HepG2 (cell line): ENCODE measurements at regions not wholly inside any gene's neighbourhood (a gene's known extent, or its start where the extent isn't known, plus 50 kb on each side); places are given as distances from the start of the nearest gene placed in this dataset.

Experiments
- ATAC-seq: fragments of 200-7000 bp; cut with Tn5 transposase; 3 replicates; pipeline ENCODE4 v1.9.1; 2020; ENCODE audit warnings: mild to moderate bottlenecking, moderate library complexity
- BruUV-seq: library from RNA; stranded (reverse); fragments of 400-500 nt; replicated peaks from 2 replicates; lab custom pipeline; 2021; lab: Mats Ljungman, UMichigan
- CTCF ChIA-PET: fragments of 300-600 bp; formaldehyde crosslinking; extraction: SDS; loops from one replicate; lab custom pipeline; 2021; ENCODE audit warnings: low total read pairs, inconsistent platforms, low intra/inter-chr PET ratio; lab: Yijun Ruan, JAX
- POLR2A ChIA-PET: fragments of 350-600 bp; sonication (Branson Sonifier 250); formaldehyde crosslinking; loops from one replicate; lab custom pipeline; 2020; ENCODE audit warnings: antibody characterized with exemption, inconsistent platforms; lab: Yijun Ruan, JAX
- DNase-seq: peaks from one replicate; pipeline ENCODE4 v3.0.0-alpha.2; 2015; ENCODE audit warnings: low spot score
- FAIRE-seq: peaks from 3 replicates; lab custom pipeline; 2011; peaks lifted over from hg19 to GRCh38; lab: Jason Lieb, UNC
- H2AFZ ChIP-seq: one replicate; pipeline ENCODE4 v1.6.1; 2011; ENCODE audit warnings: low read length, inconsistent platforms
- H3K27ac ChIP-seq: fragments of 300-600 bp; 3 replicates; pipeline ENCODE4 v1.8.0; 2011; ENCODE audit warnings: mixed run types, mild to moderate bottlenecking, mixed read lengths, low read length, inconsistent platforms; ENCODE audit not compliant: insufficient read depth; ENCODE audit errors: extremely low read length
- H3K27me3 ChIP-seq, 2 experiments: fragments of 200-600 bp in 1 of 2; 2 replicates in 1 of 2; 3 replicates in 1 of 2; pipeline versions ENCODE4 v1.6.0 to v1.8.0; 2011; ENCODE audit warnings: low read length in 2 of 2, mild to moderate bottlenecking in 2 of 2, moderate library complexity in 2 of 2, inconsistent platforms in 1 of 2; ENCODE audit not compliant: insufficient read depth in 2 of 2, control insufficient read depth in 1 of 2
- H3K36me3 ChIP-seq, 2 experiments: fragments of 200-600 bp in 1 of 2; replicated peaks in 1 of 2; 2 replicates in 1 of 2; 3 replicates in 1 of 2; pipeline versions ENCODE4 v1.5.1 to v1.8.0; 2011; ENCODE audit warnings: low read length in 2 of 2, inconsistent platforms in 1 of 2; ENCODE audit not compliant: insufficient read depth in 2 of 2, control insufficient read depth in 1 of 2
- H3K4me1 ChIP-seq: 2 replicates; pipeline ENCODE4 v1.5.1; 2012; ENCODE audit warnings: low read length, inconsistent platforms; ENCODE audit not compliant: insufficient read depth
- H3K4me2 ChIP-seq: 2 replicates; pipeline ENCODE4 v1.6.0; 2011; ENCODE audit warnings: low read depth, low read length, inconsistent platforms
- H3K4me3 ChIP-seq, 3 experiments: fragments of 200-600 bp in 1 of 3; sonication (generic), shearing (Covaris generic) in 1 of 3; replicated peaks in 1 of 3; 2 replicates each; pipeline ENCODE4 v1.5.1; 2011 to 2016; ENCODE audit warnings: low read length in 3 of 3, inconsistent platforms in 2 of 3, low read depth in 2 of 3, mild to moderate bottlenecking in 2 of 3, control low read depth in 1 of 3, mixed read lengths in 1 of 3; ENCODE audit not compliant: insufficient read depth in 1 of 3
- H3K79me2 ChIP-seq: one replicate; pipeline ENCODE4 v1.6.1; 2011; ENCODE audit warnings: low read length, inconsistent platforms; ENCODE audit not compliant: insufficient read depth
- H3K9ac ChIP-seq: 2 replicates; pipeline ENCODE4 v1.6.0; 2011; ENCODE audit warnings: mild to moderate bottlenecking, low read depth, low read length, inconsistent platforms; ENCODE audit not compliant: insufficient read depth
- H3K9me3 ChIP-seq: 2 replicates; pipeline ENCODE4 v1.5.1; 2012; ENCODE audit warnings: mild to moderate bottlenecking, low read length
- H4K20me1 ChIP-seq: 2 replicates; pipeline ENCODE4 v1.6.0; 2011; ENCODE audit warnings: inconsistent platforms, mild to moderate bottlenecking, low read length, moderate library complexity; ENCODE audit not compliant: insufficient read depth
- GTF3A ChIP-seq: sonication (generic); formaldehyde crosslinking; conservative IDR thresholded peaks from 2 replicates; pipeline ENCODE4 v1.4.0; 2020; ENCODE audit warnings: mild to moderate bottlenecking, missing genetic modification reagents
- HMGA1 ChIP-seq: sonication (generic); formaldehyde crosslinking; conservative IDR thresholded peaks from 2 replicates; pipeline ENCODE4 v1.4.0; 2020; ENCODE audit warnings: missing genetic modification reagents
- HNF1A ChIP-seq, 2 experiments: sonication (generic) in 1 of 2; formaldehyde crosslinking in 1 of 2; IDR thresholded peaks; 2 replicates each; pipeline versions ENCODE4 v1.4.0 to v1.6.1; 2016 to 2020; ENCODE audit warnings: borderline replicate concordance in 1 of 2, low read depth in 1 of 2, mild to moderate bottlenecking in 1 of 2, missing genetic modification reagents in 1 of 2
- HOMEZ ChIP-seq: IDR thresholded peaks from 2 replicates; pipeline ENCODE4 v1.6.1; 2016; ENCODE audit warnings: low read depth
- NPAS2 ChIP-seq: sonication (generic); formaldehyde crosslinking; IDR thresholded peaks from 2 replicates; pipeline ENCODE4 v1.8.0; 2022; ENCODE audit warnings: mild to moderate bottlenecking, missing genetic modification reagents, borderline replicate concordance
- PHB2 ChIP-seq: fragments of 450-650 bp; IDR thresholded peaks from 2 replicates; pipeline ENCODE4 v1.6.1; 2018; ENCODE audit not compliant: partially characterized antibody
- SP1 ChIP-seq, 2 experiments: fragments of 450-650 bp in 1 of 2; sonication (generic) in 1 of 2; formaldehyde crosslinking in 1 of 2; IDR thresholded peaks; 2 replicates each; pipeline versions ENCODE4 v1.4.0 to v1.6.1; 2016 to 2020; ENCODE audit warnings: missing genetic modification reagents in 1 of 2
- SRSF1 ChIP-seq: fragments of 200-400 bp; formaldehyde crosslinking; optimal IDR thresholded peaks from 2 replicates; pipeline ENCODE3; 2017; ENCODE audit warnings: mild to moderate bottlenecking, low read depth, low read length, moderate library complexity
- TCF7L2 ChIP-seq: IDR thresholded peaks from 2 replicates; pipeline ENCODE4 v1.6.1; 2011; ENCODE audit warnings: mild to moderate bottlenecking, low read depth, low read length, moderate library complexity
- TEAD3 ChIP-seq: optimal IDR thresholded peaks from 2 replicates; pipeline ENCODE3; 2016; ENCODE audit warnings: borderline replicate concordance
- ZC3H13 ChIP-seq: sonication (generic); formaldehyde crosslinking; IDR thresholded peaks from 2 replicates; pipeline ENCODE4 v1.8.1; 2023; ENCODE audit warnings: mild to moderate bottlenecking, missing genetic modification reagents, moderate library complexity
- ZFP36 ChIP-seq: fragments of 150-350 bp; IDR thresholded peaks from 2 replicates; pipeline ENCODE4 v1.6.1; 2018; ENCODE audit warnings: borderline replicate concordance, low read length, low read depth; ENCODE audit not compliant: partially characterized antibody
- ZMYM2 ChIP-seq: sonication (generic); formaldehyde crosslinking; IDR thresholded peaks from 2 replicates; pipeline ENCODE4 v1.8.0; 2022; ENCODE audit warnings: mild to moderate bottlenecking, missing genetic modification reagents
- ZNF121 ChIP-seq: sonication (generic); formaldehyde crosslinking; IDR thresholded peaks from 2 replicates; pipeline ENCODE4 v1.5.0; 2020; ENCODE audit warnings: mild to moderate bottlenecking, missing genetic modification reagents
- ZNF451 ChIP-seq: sonication (generic); formaldehyde crosslinking; IDR thresholded peaks from 2 replicates; pipeline ENCODE4 v1.5.0; 2020; ENCODE audit warnings: mild to moderate bottlenecking, missing genetic modification reagents
- ZNF607 ChIP-seq: sonication (generic); formaldehyde crosslinking; IDR thresholded peaks from 2 replicates; pipeline ENCODE4 v1.5.1; 2020; ENCODE audit warnings: missing genetic modification reagents, mild to moderate bottlenecking, borderline replicate concordance
- ZNF616 ChIP-seq: sonication (generic); formaldehyde crosslinking; IDR thresholded peaks from 2 replicates; pipeline ENCODE4 v1.5.0; 2020; ENCODE audit warnings: low read depth, mild to moderate bottlenecking, missing genetic modification reagents
- ZNF619 ChIP-seq: sonication (generic); formaldehyde crosslinking; IDR thresholded peaks from 2 replicates; pipeline ENCODE4 v1.4.0; 2020; ENCODE audit warnings: mild to moderate bottlenecking, missing genetic modification reagents
- WGBS: methylation state at CpG from one replicate; pipeline ENCODE4 v1.1.6; 2017; ENCODE audit warnings: low lambda C conversion rate; 5-methylcytosine and 5-hydroxymethylcytosine counted together
- in situ Hi-C: cut with HindIII; loops from 2 replicates; pipeline ENCODE4 v1.10.0; 2017; ENCODE audit warnings: low pct_unique_long_range_greater_than_20kb; ENCODE audit not compliant: extremely low pct_ligation_motif_present
- intact Hi-C: fragments of 100-400 bp; cut with micrococcal nuclease; formaldehyde crosslinking; loops from one replicate; pipeline ENCODE4 v1.10.0; 2022; ENCODE audit not compliant: unreplicated experiment
- TF ChIP-seq, protein P1 (sequence below): sonication (generic); formaldehyde crosslinking; conservative IDR thresholded peaks from 2 replicates; pipeline ENCODE4 v1.8.1; 2023; ENCODE audit warnings: missing genetic modification reagents

GRCh38 chr5:58228896-58229295 is 231.0 kb downstream of the PLK2 start:
- H3K79me2 ChIP-seq: no peaks in the 10 kb centered on the region
- ChIA-PET POLR2A (no interaction called here), CTCF (no interaction called here)
- H3K27me3 ChIP-seq: no peaks in the 10 kb centered on the region
- H3K9me3 ChIP-seq: no peaks in the 10 kb centered on the region
- 29% methylated on average over 5 of the region's 5 CpGs for WGBS
- ATAC-seq: no peak
- no peak overlapping the region for H3K9ac ChIP-seq
- intact Hi-C loops: no loop called here
- no peak overlapping the region for H3K4me3 ChIP-seq
- H3K4me2 ChIP-seq: no peak overlapping the region
- TF ChIP-seq HNF1A (IDR thresholded peaks at IDR 0.05; ENCODE audit: low read depth) (no peak), HNF1A (CRISPR knock-in tag; IDR thresholded peaks at IDR 0.05; ENCODE audit: borderline replicate concordance) (no peak), NPAS2 (CRISPR knock-in tag) (no peak), SRSF1 (no peak), ZNF607 (CRISPR knock-in tag) (no peak), TCF7L2 (no peak), SP1 (IDR thresholded peaks at IDR 0.05) (no peak), SP1 (CRISPR knock-in tag; IDR thresholded peaks at IDR 0.05) (no peak), HMGA1 (CRISPR knock-in tag) (no peak), ZNF121 (CRISPR knock-in tag) (no peak), ZNF619 (no peak), ZNF616 (CRISPR knock-in tag) (no peak), TEAD3 (CRISPR knock-in tag) (no peak), ZNF451 (no peak), GTF3A (CRISPR knock-in tag) (no peak), ZFP36 (no peak), ZC3H13 (CRISPR knock-in tag) (no peak), ZMYM2 (no peak), HOMEZ (CRISPR knock-in tag) (no peak), PHB2 (no peak)
- TF ChIP-seq, protein P1, sequence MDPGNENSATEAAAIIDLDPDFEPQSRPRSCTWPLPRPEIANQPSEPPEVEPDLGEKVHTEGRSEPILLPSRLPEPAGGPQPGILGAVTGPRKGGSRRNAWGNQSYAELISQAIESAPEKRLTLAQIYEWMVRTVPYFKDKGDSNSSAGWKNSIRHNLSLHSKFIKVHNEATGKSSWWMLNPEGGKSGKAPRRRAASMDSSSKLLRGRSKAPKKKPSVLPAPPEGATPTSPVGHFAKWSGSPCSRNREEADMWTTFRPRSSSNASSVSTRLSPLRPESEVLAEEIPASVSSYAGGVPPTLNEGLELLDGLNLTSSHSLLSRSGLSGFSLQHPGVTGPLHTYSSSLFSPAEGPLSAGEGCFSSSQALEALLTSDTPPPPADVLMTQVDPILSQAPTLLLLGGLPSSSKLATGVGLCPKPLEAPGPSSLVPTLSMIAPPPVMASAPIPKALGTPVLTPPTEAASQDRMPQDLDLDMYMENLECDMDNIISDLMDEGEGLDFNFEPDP (CRISPR knock-in tag): no peak
- FAIRE-seq: no peak
- H3K4me1 ChIP-seq: no peaks in the 10 kb centered on the region
- H3K27ac ChIP-seq: no peak overlapping the region
- no peaks in the 10 kb centered on the region for H3K36me3 ChIP-seq
- no peaks in the 10 kb centered on the region for H4K20me1 ChIP-seq
- in situ Hi-C loops: no loop called here
- no TSS peak for BruUV-seq
- no peak overlapping the region for H2AFZ ChIP-seq
- DNase-seq: no peak
